Liver (tissue), 8 donors: ENCODE measurements at regions not wholly inside any gene's neighbourhood (a gene's known extent, or its start where the extent isn't known, plus 50 kb on each side); places are given as distances from the start of the nearest gene placed in this dataset.

Experiments used
- DNase-seq: peaks from one replicate; pipeline ENCODE4 v3.0.0-alpha.2; 2017; ENCODE audit warnings: low spot score
- H3K27ac ChIP-seq, 2 donors: one replicate each; pipeline ENCODE4 v1.7.0; 2013; ENCODE audit warnings: inconsistent platforms in 2 of 2, low read length in 2 of 2, control low read depth in 1 of 2, low read depth in 1 of 2, mild to moderate bottlenecking in 1 of 2
- H3K27me3 ChIP-seq, 4 donors: one replicate each; pipeline versions ENCODE4 v1.6.1 to v1.7.0; 2013; ENCODE audit warnings: low read length in 3 of 4, inconsistent platforms in 1 of 4, mild to moderate bottlenecking in 1 of 4, moderate library complexity in 1 of 4; ENCODE audit not compliant: control insufficient read depth in 4 of 4, insufficient read depth in 4 of 4
- H3K36me3 ChIP-seq, 4 donors: one replicate each; pipeline versions ENCODE4 v1.6.1 to v1.7.0; 2013; ENCODE audit warnings: low read length in 3 of 4, mild to moderate bottlenecking in 3 of 4, low read depth in 1 of 4, moderate library complexity in 1 of 4; ENCODE audit not compliant: control insufficient read depth in 4 of 4, insufficient read depth in 3 of 4
- H3K4me1 ChIP-seq, 4 donors: one replicate each; pipeline versions ENCODE4 v1.6.1 to v1.7.0; 2013; ENCODE audit warnings: low read length in 3 of 4, mild to moderate bottlenecking in 3 of 4, moderate library complexity in 1 of 4; ENCODE audit not compliant: control insufficient read depth in 4 of 4, insufficient read depth in 4 of 4
- H3K4me3 ChIP-seq, 3 donors: one replicate each; pipeline versions ENCODE4 v1.6.1 to v1.7.0; 2013; ENCODE audit warnings: low read length in 3 of 3, control low read depth in 1 of 3, low read depth in 1 of 3, mild to moderate bottlenecking in 1 of 3
- H3K9ac ChIP-seq, 2 donors: one replicate each; pipeline ENCODE4 v1.7.0; 2013; ENCODE audit warnings: low read length in 2 of 2, mild to moderate bottlenecking in 2 of 2, moderate library complexity in 2 of 2, control low read depth in 1 of 2, low read depth in 1 of 2
- H3K9me3 ChIP-seq, 4 donors: one replicate each; pipeline versions ENCODE4 v1.6.1 to v1.7.0; 2013; ENCODE audit warnings: low read length in 3 of 4; ENCODE audit not compliant: control insufficient read depth in 4 of 4
- ATF3 ChIP-seq: IDR thresholded peaks from 2 replicates; pipeline ENCODE4 v1.6.1; 2016; ENCODE audit warnings: antibody characterized with exemption
- CTCF ChIP-seq: fragments of 150-350 bp; IDR thresholded peaks from 2 replicates; pipeline ENCODE4 v1.5.1; 2017; ENCODE audit warnings: improper control_type of control experiment, low read depth, low read length; ENCODE audit not compliant: missing input control
- EGR1 ChIP-seq, 2 donors: IDR thresholded peaks; 2 replicates each; pipeline ENCODE4 v1.6.1; 2016 to 2018; ENCODE audit warnings: antibody characterized with exemption in 2 of 2, low read depth in 2 of 2
- FOXA2 ChIP-seq: IDR thresholded peaks from 2 replicates; pipeline ENCODE4 v1.6.1; 2016; ENCODE audit warnings: antibody characterized with exemption
- GABPA ChIP-seq, 2 donors: IDR thresholded peaks in 1 of 2; conservative IDR thresholded peaks in 1 of 2; 2 replicates each; pipeline ENCODE4 v1.6.1; 2016; ENCODE audit warnings: antibody characterized with exemption in 2 of 2, mild to moderate bottlenecking in 1 of 2, moderate library complexity in 1 of 2
- HNF4G ChIP-seq: IDR thresholded peaks from 2 replicates; pipeline ENCODE4 v1.6.1; 2016; ENCODE audit warnings: antibody characterized with exemption
- MAX ChIP-seq: IDR thresholded peaks from 2 replicates; pipeline ENCODE4 v1.6.1; 2016; ENCODE audit warnings: antibody characterized with exemption
- NR2F2 ChIP-seq: IDR thresholded peaks from 2 replicates; pipeline ENCODE4 v1.6.1; 2016; ENCODE audit warnings: antibody characterized with exemption
- RAD21 ChIP-seq, 2 donors: IDR thresholded peaks; 2 replicates each; pipeline ENCODE4 v1.6.1; 2016; ENCODE audit warnings: antibody characterized with exemption in 2 of 2, mild to moderate bottlenecking in 2 of 2
- REST ChIP-seq: IDR thresholded peaks from 2 replicates; pipeline ENCODE4 v1.6.1; 2016; ENCODE audit warnings: antibody characterized with exemption, mild to moderate bottlenecking
- RXRA ChIP-seq, 2 donors: IDR thresholded peaks; 2 replicates each; pipeline ENCODE4 v1.6.1; 2017 to 2018; ENCODE audit warnings: antibody characterized with exemption in 2 of 2, mild to moderate bottlenecking in 1 of 2
- TAF1 ChIP-seq: conservative IDR thresholded peaks from 2 replicates; pipeline ENCODE4 v1.6.1; 2016; ENCODE audit warnings: antibody characterized with exemption, mild to moderate bottlenecking
- WGBS: extraction: QIAGEN DNeasy Blood & Tissue Kit; methylation state at CpG from one replicate; pipeline ENCODE4 v1.1.7; 2013; 5-methylcytosine and 5-hydroxymethylcytosine counted together
- donor health status: healthy.
- donor health status: healthy.
- donor health status: healthy.
- donor health status: healthy.
- donor health status: healthy.

GRCh38 chr5:38022631-38023030 is 182.8 kb upstream of the GDNF start (continued):
- TF ChIP-seq CTCF (no peak), EGR1 (IDR thresholded peaks at IDR 0.05; ENCODE audit: low read depth in 2 of 2) (no peak), RAD21 (IDR thresholded peaks at IDR 0.05) (no peak)

GRCh38 chr5:38018016-38018415 is 178.2 kb upstream of the GDNF start:
- Histone ChIP-seq H3K27ac (no peak overlapping the region), H3K9me3 (no peaks in the 10 kb centered on the region), H3K27me3 (peaks cover 0 to 13% (median 1%) of the 10 kb centered on the region in 4 donors), H3K9ac (no peak overlapping the region), H3K4me3 (no peak overlapping the region), H3K4me1 (no peaks in the 10 kb centered on the region), H3K36me3 (no peaks in the 10 kb centered on the region)
- TF ChIP-seq TAF1 (no peak), NR2F2 (no peak), REST (no peak), MAX (no peak), HNF4G (no peak), ATF3 (no peak)
- DNase-seq: no peak
- 81% methylated on average over 6 of the region's 6 CpGs for WGBS

- Histone ChIP-seq H3K27ac (no peak overlapping the region), H3K27me3 (peaks cover 0 to 7% (median 1%) of the 10 kb centered on the region in 4 donors), H3K9me3 (no peaks in the 10 kb centered on the region), H3K9ac (no peak overlapping the region), H3K4me3 (no peak overlapping the region), H3K4me1 (no peaks in the 10 kb centered on the region), H3K36me3 (no peaks in the 10 kb centered on the region)
- TF ChIP-seq GABPA (IDR thresholded peaks at IDR 0.05 in 1 of 2, conservative IDR thresholded peaks at IDR 0.05 in 1 of 2): no peak
- TF ChIP-seq FOXA2: no peak
- TF ChIP-seq CTCF: no peak
- TF ChIP-seq RXRA (IDR thresholded peaks at IDR 0.05): no peak
- DNase-seq: no peak
- WGBS: 46% methylated on average over 3 of the region's 3 CpGs
Measured at GRCh38 chr5:38013107-38013506, 173.3 kb upstream of the GDNF start.
